ENCODE measurements at regions not wholly inside any gene's neighbourhood (a gene's known extent, or its start where the extent isn't known, plus 50 kb on each side); places are given as distances from the start of the nearest gene placed in this dataset.
"Not testable (repeated sequence)": the region's sequence is repeated elsewhere in the genome, so short reads cannot be mapped to it uniquely, and the experiment has no call there.

- not testable (repeated sequence) for TF ChIP-seq ZNF556 (CRISPR knock-in tag; IDR thresholded peaks at IDR 0.05; ENCODE audit: borderline replicate concordance); TIGD3 (CRISPR knock-in tag; IDR thresholded peaks at IDR 0.05; ENCODE audit: borderline replicate concordance); CTCF (CRISPR knock-in tag; IDR thresholded peaks at IDR 0.05)
Measured at GRCh38 chr12:9402432-9403040, 194.3 kb upstream of the PZP start.
